Uterus (tissue), 3 donors: ENCODE measurements at regions not wholly inside any gene's neighbourhood (a gene's known extent, or its start where the extent isn't known, plus 50 kb on each side); places are given as distances from the start of the nearest gene placed in this dataset.

Experiments
- DNase-seq, 2 donors: peaks; one replicate each; pipeline ENCODE4 v3.0.0-alpha.2; 2019 to 2020
- H3K27ac ChIP-seq, 2 donors: fragments of 200-600 bp; sonication (generic); 1 replicate in 1 of 2; 2 replicates in 1 of 2; pipeline ENCODE4 v1.5.1; 2016 to 2018
- H3K27me3 ChIP-seq, 2 donors: fragments of 200-600 bp; sonication (generic); one replicate each; pipeline ENCODE4 v1.5.1; 2018 to 2019; ENCODE audit warnings: control low read depth in 1 of 2
- H3K36me3 ChIP-seq, 2 donors: fragments of 200-600 bp; sonication (generic); one replicate each; pipeline ENCODE4 v1.5.1; 2019; ENCODE audit warnings: control low read depth in 1 of 2
- H3K4me1 ChIP-seq, 2 donors: fragments of 200-600 bp; sonication (generic); one replicate each; pipeline ENCODE4 v1.5.1; 2018 to 2019; ENCODE audit warnings: control low read depth in 1 of 2
- H3K4me3 ChIP-seq, 2 donors: fragments of 200-600 bp; sonication (generic); 1 replicate in 1 of 2; 2 replicates in 1 of 2; pipeline ENCODE4 v1.5.1; 2018 to 2019; ENCODE audit warnings: mild to moderate bottlenecking in 1 of 2
- H3K9me3 ChIP-seq, 2 donors: fragments of 200-600 bp; sonication (generic); one replicate each; pipeline ENCODE4 v1.5.1; 2019; ENCODE audit warnings: control low read depth in 1 of 2
- POLR2A ChIP-seq, 2 donors: fragments of 450-650 bp; IDR thresholded peaks; one replicate each; pipeline ENCODE4 v1.6.1; 2016; ENCODE audit warnings: antibody characterized with exemption in 2 of 2, mild to moderate bottlenecking in 1 of 2, moderate library complexity in 1 of 2
- intact Hi-C: fragments of 100-400 bp; cut with DNase I; formaldehyde crosslinking; loops from one replicate; pipeline ENCODE4 v1.15.1; 2023; ENCODE audit warnings: low total_unique reads
- TF ChIP-seq, protein P1 (sequence below), 4 experiments: fragments of 200-600 bp in 2 of 4; fragments of 450-650 bp in 2 of 4; sonication (generic) in 2 of 4; IDR thresholded peaks; one replicate each; pipeline ENCODE4 v1.5.1; 2016 to 2019; ENCODE audit warnings: antibody characterized with exemption in 4 of 4, mild to moderate bottlenecking in 2 of 4, moderate library complexity in 1 of 4
- donor health status: DM: yes; HTN: yes; CAD: no.

DNA sequence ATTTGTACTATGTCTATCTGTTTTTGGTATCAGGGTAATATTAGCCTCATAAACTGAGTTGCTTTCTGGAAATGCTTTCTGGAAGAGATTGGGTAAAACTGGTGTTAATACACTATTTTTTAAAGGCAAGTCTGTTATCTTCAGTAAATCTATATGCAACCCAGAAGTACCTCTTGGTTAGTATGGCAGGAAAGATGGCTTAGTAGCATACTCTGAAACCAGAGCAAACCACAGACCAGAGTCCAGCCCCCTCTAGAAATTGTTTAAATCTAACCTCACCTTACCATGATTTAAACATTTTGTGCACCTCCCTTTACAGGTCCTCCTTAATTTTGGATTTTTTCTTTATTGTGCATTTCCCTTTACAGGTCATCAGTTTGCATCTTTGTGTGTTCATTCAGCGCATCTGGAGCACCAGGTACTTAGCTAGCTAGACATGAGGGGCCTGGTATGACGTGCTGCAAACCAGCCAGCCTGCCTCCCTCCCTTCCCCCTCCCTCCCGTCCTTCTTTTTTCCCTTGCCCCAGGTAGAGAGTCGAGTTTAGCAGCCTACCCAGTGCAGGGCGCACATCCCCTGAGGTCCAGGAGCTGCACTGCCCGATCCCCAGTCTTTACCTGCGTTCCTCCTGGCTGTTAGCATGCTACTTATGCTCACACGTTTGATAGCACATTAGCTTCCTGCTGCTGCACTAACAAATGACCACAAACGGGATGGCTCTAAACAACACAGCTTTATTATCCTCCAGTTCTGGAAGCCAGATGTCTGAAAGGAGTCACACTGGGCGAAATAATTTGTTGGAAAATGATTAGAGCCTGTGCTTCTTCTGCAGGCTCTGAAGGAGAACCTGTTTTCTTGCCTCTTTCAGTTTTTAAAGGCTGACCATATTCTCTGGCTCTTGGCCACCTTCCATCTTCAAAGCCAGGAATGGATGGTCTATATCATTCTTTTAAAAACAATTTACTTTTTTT lies 299.9 kb upstream of the HABP2 start:
- DNase-seq, result no peak
- intact Hi-C loops, result no loop called here

DNA sequence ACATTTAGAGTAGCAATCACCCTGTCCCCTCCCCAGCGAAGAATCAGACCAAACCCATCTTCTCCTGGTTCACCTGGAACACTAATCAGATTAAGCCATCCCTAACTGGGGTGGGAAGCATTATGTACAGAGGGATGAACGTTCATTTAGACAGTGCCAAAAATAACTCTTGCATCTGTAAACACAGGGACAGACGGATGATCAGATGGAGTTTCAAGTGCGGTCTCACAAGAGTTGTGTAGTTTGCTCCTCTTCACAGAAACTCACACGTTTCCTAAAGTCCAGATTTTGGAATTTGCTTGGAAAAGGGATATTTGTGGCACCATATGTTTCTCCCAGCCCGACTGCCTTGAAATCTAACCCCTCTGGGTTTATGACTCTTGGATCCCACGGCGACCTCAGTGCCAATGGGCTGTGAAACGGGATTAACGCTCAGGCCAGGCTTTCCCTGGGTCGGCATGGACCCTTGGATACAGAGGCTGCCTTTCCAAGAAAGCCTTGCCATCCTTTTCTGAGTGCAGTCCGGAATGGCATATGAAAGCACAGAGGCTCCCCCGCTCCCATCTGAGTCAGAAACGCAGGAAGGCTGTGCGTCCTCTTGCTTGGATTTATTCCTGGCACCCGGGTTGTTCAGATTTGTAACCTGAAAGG lies 293.2 kb upstream of the HABP2 start:
- Histone ChIP-seq H3K36me3 (no peaks in the 10 kb centered on the region), H3K27me3 (no peaks in the 10 kb centered on the region), H3K9me3 (no peaks in the 10 kb centered on the region), H3K4me1 (no peaks in the 10 kb centered on the region), H3K27ac (no peak overlapping the region), H3K4me3 (no peak overlapping the region)
- no peak for TF ChIP-seq POLR2A (IDR thresholded peaks at IDR 0.05)
- TF ChIP-seq, protein P1, sequence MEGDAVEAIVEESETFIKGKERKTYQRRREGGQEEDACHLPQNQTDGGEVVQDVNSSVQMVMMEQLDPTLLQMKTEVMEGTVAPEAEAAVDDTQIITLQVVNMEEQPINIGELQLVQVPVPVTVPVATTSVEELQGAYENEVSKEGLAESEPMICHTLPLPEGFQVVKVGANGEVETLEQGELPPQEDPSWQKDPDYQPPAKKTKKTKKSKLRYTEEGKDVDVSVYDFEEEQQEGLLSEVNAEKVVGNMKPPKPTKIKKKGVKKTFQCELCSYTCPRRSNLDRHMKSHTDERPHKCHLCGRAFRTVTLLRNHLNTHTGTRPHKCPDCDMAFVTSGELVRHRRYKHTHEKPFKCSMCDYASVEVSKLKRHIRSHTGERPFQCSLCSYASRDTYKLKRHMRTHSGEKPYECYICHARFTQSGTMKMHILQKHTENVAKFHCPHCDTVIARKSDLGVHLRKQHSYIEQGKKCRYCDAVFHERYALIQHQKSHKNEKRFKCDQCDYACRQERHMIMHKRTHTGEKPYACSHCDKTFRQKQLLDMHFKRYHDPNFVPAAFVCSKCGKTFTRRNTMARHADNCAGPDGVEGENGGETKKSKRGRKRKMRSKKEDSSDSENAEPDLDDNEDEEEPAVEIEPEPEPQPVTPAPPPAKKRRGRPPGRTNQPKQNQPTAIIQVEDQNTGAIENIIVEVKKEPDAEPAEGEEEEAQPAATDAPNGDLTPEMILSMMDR (IDR thresholded peaks at IDR 0.05), result no peak
- intact Hi-C loops, result loop anchor here (10.0 kb wide), 1 partner anchor 1185 kb away; no protein-coding TSS in a partner anchor
- no peak for DNase-seq

More for the DNA sequence above, 299.9 kb upstream of the HABP2 start:
- Histone ChIP-seq H3K4me3 (no peak overlapping the region), H3K9me3 (no peaks in the 10 kb centered on the region), H3K27me3 (no peaks in the 10 kb centered on the region), H3K4me1 (no peaks in the 10 kb centered on the region), H3K27ac (no peak overlapping the region), H3K36me3 (no peaks in the 10 kb centered on the region)
- TF ChIP-seq, protein P1 (IDR thresholded peaks at IDR 0.05), result no peak
- TF ChIP-seq POLR2A (IDR thresholded peaks at IDR 0.05), result no peak

DNA sequence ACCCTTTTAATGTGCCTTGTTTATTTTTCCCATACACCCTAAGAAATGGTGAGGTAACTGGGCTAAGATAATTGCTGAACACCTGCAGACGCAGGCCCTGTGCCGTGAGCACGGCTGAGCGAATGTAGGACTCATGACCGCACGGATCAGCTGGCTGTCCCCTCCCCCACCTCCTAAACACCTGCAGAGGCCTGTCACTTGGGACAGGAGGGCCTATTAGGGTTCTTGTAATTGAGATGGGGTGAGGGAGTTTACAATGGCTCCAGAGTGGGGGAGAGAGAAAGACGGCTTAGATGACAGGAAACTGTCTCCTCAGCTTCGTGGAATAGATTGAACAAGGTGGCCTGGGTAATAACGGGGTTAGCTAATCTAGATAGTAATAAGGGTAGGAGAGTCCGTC lies 291.7 kb upstream of the HABP2 start:
- Histone ChIP-seq H3K4me1 (no peaks in the 10 kb centered on the region), H3K36me3 (no peaks in the 10 kb centered on the region), H3K4me3 (no peak overlapping the region), H3K9me3 (no peaks in the 10 kb centered on the region), H3K27ac (no peak overlapping the region), H3K27me3 (no peaks in the 10 kb centered on the region)
- intact Hi-C loops, result loop anchor here (10.0 kb wide), 1 partner anchor 1186 kb away; no protein-coding TSS in a partner anchor
- DNase-seq, result no peak
- TF ChIP-seq POLR2A (IDR thresholded peaks at IDR 0.05), result no peak
- TF ChIP-seq, protein P1 (IDR thresholded peaks at IDR 0.05), result no peak

DNA sequence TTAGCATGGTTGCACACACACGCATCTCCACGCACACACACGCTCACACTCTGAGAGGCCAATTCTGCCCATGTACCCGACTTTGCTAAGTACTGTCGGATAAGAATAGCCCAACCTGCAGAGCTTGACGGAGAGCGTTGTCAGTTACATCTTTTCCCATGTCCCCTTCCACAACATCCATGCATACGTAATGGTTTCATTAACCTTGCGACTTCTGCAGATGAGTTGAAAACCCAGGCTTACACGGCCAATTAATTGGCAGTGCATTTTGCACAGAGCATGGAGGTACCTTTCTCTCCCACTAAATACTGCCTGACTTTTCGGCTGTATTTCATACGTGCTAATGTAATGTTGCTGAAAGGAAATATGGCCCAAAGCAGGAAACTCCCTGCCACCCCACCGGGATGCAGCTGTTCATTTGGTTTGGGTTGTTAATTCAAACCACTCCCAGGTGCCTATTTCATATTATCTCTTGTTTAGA lies 291.2 kb upstream of the HABP2 start:
- no peak for DNase-seq
- no peaks in the 10 kb centered on the region for H3K36me3 ChIP-seq
- intact Hi-C loops, result loop anchor here (10.0 kb wide), 1 partner anchor 1187 kb away; no protein-coding TSS in a partner anchor
- H3K27me3 ChIP-seq, result no peaks in the 10 kb centered on the region
- H3K27ac ChIP-seq, result no peak overlapping the region
- no peak for TF ChIP-seq POLR2A (IDR thresholded peaks at IDR 0.05)
- TF ChIP-seq, protein P1 (IDR thresholded peaks at IDR 0.05), result no peak
- H3K4me1 ChIP-seq, result no peaks in the 10 kb centered on the region
- H3K4me3 ChIP-seq, result no peak overlapping the region
- no peaks in the 10 kb centered on the region for H3K9me3 ChIP-seq
